WTC11 (cell line): ENCODE measurements at regions not wholly inside any gene's neighbourhood (a gene's known extent, or its start where the extent isn't known, plus 50 kb on each side); places are given as distances from the start of the nearest gene placed in this dataset.

Experiments used
- CTCF ChIP-seq: fragments of 200-600 bp; IDR thresholded peaks from 2 replicates; pipeline ENCODE4 v1.8.0; 2022; ENCODE audit warnings: antibody characterized with exemption
- MXD4 ChIP-seq: fragments of 250-450 bp; sonication (Bioruptor Pico); IDR thresholded peaks from 2 replicates; pipeline ENCODE4 v1.8.0; 2021; ENCODE audit warnings: mild to moderate bottlenecking, moderate library complexity, borderline replicate concordance
- NR3C1 ChIP-seq: sonication (generic); formaldehyde crosslinking; conservative IDR thresholded peaks from 2 replicates; pipeline ENCODE4 v1.8.1; 2023; ENCODE audit warnings: low read depth, mild to moderate bottlenecking, missing genetic modification reagents
- TF ChIP-seq, protein P1 (sequence below): sonication (generic); formaldehyde crosslinking; IDR thresholded peaks from 2 replicates; pipeline ENCODE4 v1.8.1; 2022; ENCODE audit warnings: low read depth, mild to moderate bottlenecking, moderate library complexity, missing genetic modification reagents, borderline replicate concordance

DNA sequence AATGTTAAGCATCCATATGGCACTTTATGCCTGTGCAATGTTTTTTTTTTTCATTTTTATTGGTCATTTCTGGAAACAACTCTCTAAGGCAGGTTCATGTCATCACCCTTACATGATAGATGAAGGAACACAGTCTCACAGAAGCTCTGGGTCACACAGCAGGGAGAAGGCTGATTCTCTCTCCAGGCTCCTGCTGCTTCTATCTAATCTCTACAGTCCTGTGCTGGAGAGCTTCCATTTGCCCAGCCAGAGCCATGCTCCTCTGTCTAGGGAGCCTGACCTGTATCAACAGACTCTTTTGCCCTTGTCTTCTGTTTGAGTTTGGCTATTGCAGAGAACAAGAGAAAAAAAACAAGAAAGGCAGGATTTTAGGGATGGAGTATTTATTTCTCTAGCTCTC is 584.8 kb downstream of the MBD2 start:
- TF ChIP-seq, protein P1, sequence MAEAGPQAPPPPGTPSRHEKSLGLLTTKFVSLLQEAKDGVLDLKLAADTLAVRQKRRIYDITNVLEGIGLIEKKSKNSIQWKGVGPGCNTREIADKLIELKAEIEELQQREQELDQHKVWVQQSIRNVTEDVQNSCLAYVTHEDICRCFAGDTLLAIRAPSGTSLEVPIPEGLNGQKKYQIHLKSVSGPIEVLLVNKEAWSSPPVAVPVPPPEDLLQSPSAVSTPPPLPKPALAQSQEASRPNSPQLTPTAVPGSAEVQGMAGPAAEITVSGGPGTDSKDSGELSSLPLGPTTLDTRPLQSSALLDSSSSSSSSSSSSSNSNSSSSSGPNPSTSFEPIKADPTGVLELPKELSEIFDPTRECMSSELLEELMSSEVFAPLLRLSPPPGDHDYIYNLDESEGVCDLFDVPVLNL = no peak
- no peak for TF ChIP-seq CTCF
- TF ChIP-seq MXD4 = no peak
- TF ChIP-seq NR3C1 (CRISPR knock-in tag) = no peak
